ENCODE measurements at regions not wholly inside any gene's neighbourhood (a gene's known extent, or its start where the extent isn't known, plus 50 kb on each side); places are given as distances from the start of the nearest gene placed in this dataset.

DNA sequence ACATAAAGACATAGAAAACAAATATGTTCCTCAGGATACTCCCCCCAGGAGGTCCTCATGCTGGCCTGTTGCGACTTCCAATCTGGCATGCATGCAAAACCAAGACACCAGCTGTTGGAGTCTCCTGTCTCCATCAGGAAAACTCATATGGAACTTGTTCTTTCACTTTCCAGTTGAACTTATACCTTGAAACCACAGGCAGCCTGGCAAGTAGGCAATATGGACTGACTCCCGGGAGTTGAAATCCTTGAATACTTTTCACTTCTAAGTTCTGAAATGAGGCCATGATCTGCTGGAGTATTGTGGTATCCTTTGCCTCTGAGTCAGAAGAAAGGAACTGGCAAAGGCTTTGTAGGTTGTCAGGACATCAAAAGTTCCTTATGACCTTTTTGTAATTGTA, 444.2 kb downstream of the IDS start:
- TF ChIP-seq EZH2 (IDR thresholded peaks at IDR 0.05; ENCODE audit: low read depth) = no peak
- TF ChIP-seq, protein P1, sequence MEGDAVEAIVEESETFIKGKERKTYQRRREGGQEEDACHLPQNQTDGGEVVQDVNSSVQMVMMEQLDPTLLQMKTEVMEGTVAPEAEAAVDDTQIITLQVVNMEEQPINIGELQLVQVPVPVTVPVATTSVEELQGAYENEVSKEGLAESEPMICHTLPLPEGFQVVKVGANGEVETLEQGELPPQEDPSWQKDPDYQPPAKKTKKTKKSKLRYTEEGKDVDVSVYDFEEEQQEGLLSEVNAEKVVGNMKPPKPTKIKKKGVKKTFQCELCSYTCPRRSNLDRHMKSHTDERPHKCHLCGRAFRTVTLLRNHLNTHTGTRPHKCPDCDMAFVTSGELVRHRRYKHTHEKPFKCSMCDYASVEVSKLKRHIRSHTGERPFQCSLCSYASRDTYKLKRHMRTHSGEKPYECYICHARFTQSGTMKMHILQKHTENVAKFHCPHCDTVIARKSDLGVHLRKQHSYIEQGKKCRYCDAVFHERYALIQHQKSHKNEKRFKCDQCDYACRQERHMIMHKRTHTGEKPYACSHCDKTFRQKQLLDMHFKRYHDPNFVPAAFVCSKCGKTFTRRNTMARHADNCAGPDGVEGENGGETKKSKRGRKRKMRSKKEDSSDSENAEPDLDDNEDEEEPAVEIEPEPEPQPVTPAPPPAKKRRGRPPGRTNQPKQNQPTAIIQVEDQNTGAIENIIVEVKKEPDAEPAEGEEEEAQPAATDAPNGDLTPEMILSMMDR (conservative IDR thresholded peaks at IDR 0.05) = no peak
- intact Hi-C loops (cut with micrococcal nuclease; ENCODE audit: unreplicated experiment) = no loop called here
- Histone ChIP-seq H3K9me3 (ENCODE audit: insufficient read depth, low read depth) (no peaks in the 10 kb centered on the region), H3K36me3 (ENCODE audit: low read depth) (no peaks in the 10 kb centered on the region), H4K20me1 (ENCODE audit: insufficient read depth) (no peaks in the 10 kb centered on the region), H3K4me2 (no peak overlapping the region), H3K4me1 (replicated peaks; ENCODE audit: insufficient read depth) (no peaks in the 10 kb centered on the region), H3K27ac (no peak overlapping the region), H2AFZ (no peak overlapping the region), H3F3A (ENCODE audit: insufficient read depth, low read depth) (no peaks in the 10 kb centered on the region), H3K4me3 (no peak overlapping the region), H3K27me3 (ENCODE audit: insufficient read depth, low read depth) (no peaks in the 10 kb centered on the region), H3K9me2 (ENCODE audit: insufficient read depth) (no peaks in the 10 kb centered on the region), H3K79me2 (ENCODE audit: low read depth) (no peaks in the 10 kb centered on the region)
- ChIA-PET POLR2A (ENCODE audit: unreplicated experiment) (no interaction called here), CTCF (interaction anchor here (0.6 kb wide), 1 partner anchor 530 kb away, joined by 3 read pairs; no protein-coding TSS in a partner anchor)
- no peak for DNase-seq
- BruUV-seq (replicated peaks) = no TSS peak

Measured in PC-9 (cell line).